Mesothelial cell of epicardium (in vitro differentiated cells): ENCODE measurements at regions not wholly inside any gene's neighbourhood (a gene's known extent, or its start where the extent isn't known, plus 50 kb on each side); places are given as distances from the start of the nearest gene placed in this dataset.

Experiments
- DNase-seq, 2 experiments: peaks; one replicate each; pipeline ENCODE4 v3.0.0; 2021; ENCODE audit warnings: low spot score in 2 of 2; ENCODE audit not compliant: unreplicated experiment in 2 of 2
- H3K27ac Mint-ChIP-seq: 2 replicates; pipeline ENCODE4 v1.8.0; 2021; ENCODE audit warnings: mixed read lengths
- H3K27me3 Mint-ChIP-seq: 2 replicates; pipeline ENCODE4 v1.8.0; 2021; ENCODE audit warnings: low read depth, mixed read lengths
- H3K36me3 Mint-ChIP-seq: 2 replicates; pipeline ENCODE4 v1.8.0; 2021; ENCODE audit warnings: mixed read lengths
- H3K4me1 Mint-ChIP-seq: 2 replicates; pipeline ENCODE4 v1.8.0; 2021; ENCODE audit warnings: mixed read lengths
- H3K4me3 Mint-ChIP-seq: 2 replicates; pipeline ENCODE4 v1.8.0; 2021; ENCODE audit warnings: mild to moderate bottlenecking, moderate library complexity, mixed read lengths
- H3K9me3 Mint-ChIP-seq: 2 replicates; pipeline ENCODE4 v1.8.0; 2021; ENCODE audit warnings: mixed read lengths
- CTCF ChIP-seq: fragments of 200-600 bp; sonication (generic); IDR thresholded peaks from one replicate; pipeline ENCODE4 v1.5.0; 2021; ENCODE audit warnings: antibody characterized with exemption; ENCODE audit not compliant: unreplicated experiment

DNA sequence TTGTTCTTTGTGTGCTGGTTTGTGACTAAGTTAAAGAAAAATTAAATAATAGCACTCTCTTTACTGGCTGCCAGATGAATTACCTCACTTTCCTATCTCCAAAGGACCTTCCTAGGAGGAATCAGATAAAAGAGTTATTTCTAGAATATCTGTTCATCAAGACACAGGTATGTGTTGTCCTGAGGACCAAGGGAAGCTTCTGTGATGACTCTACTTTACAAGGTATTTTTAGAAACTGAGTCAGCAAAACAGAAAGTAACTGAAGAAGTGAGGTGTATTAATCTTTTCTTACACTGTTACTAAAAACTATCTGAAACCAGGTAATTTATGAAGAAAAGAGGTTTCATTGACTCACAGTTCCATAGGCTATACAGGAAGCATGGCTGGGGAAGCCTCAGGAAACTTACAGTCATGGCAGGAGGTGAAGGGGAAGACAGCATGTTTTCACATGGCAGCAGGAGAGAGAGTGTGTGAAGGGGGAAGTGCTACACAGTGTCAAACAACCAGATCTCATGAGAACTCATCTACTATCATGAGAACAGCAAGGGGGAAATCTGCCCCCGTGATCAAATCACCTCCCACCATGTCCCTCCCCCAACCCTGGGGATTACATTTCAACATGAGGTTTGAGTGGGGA lies 189.2 kb upstream of the DMAC1 start:
- Mint-ChIP-seq H3K9me3 (peaks cover 3% of the 10 kb centered on the region), H3K36me3 (peaks cover 3% of the 10 kb centered on the region), H3K4me1 (no peaks in the 10 kb centered on the region), H3K4me3 (no peak overlapping the region), H3K27me3 (no peaks in the 10 kb centered on the region), H3K27ac (no peak overlapping the region)
- TF ChIP-seq CTCF, result no peak
- no peak for DNase-seq

DNA sequence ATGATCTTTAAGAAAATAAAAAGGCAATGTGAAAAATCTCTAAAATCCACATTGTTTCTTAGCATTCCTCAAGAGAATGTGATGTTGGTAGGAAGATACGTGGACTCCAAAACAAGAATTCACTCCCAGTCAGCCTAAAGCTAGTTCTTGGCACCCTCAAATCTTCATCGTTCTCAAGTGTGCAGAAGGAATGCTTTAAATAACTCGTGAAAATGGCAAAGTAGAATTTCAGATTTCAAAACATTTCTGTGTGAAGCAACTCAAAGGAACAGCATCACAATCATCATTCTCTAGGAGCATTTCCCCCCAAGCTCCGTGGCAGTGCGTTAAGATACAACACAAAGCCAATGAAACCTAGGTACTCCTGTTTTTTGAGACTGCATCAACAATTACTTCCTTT lies 185.1 kb upstream of the DMAC1 start:
- Mint-ChIP-seq H3K27me3 (no peaks in the 10 kb centered on the region), H3K36me3 (no peaks in the 10 kb centered on the region), H3K4me1 (peaks cover 16% of the 10 kb centered on the region), H3K27ac (no peak overlapping the region), H3K9me3 (peaks cover 7% of the 10 kb centered on the region), H3K4me3 (no peak overlapping the region)
- no peak for DNase-seq
- TF ChIP-seq CTCF, result no peak

GRCh38 chr9:7984203-7984602 lies 184.6 kb upstream of the DMAC1 start:
- Mint-ChIP-seq H3K9me3 (peaks cover 7% of the 10 kb centered on the region), H3K36me3 (no peaks in the 10 kb centered on the region), H3K27ac (no peak overlapping the region), H3K4me3 (no peak overlapping the region), H3K4me1 (peaks cover 18% of the 10 kb centered on the region), H3K27me3 (no peaks in the 10 kb centered on the region)
- no peak for TF ChIP-seq CTCF
- no peak for DNase-seq

- Mint-ChIP-seq H3K4me1 (peaks cover 18% of the 10 kb centered on the region), H3K9me3 (peaks cover 7% of the 10 kb centered on the region), H3K36me3 (no peaks in the 10 kb centered on the region), H3K4me3 (no peak overlapping the region), H3K27ac (no peak overlapping the region), H3K27me3 (no peaks in the 10 kb centered on the region)
- TF ChIP-seq CTCF, result no peak
- DNase-seq, result no peak
Observed at GRCh38 chr9:7983490-7983889, 183.9 kb upstream of the DMAC1 start.

GRCh38 chr9:7982907-7983306 lies 183.3 kb upstream of the DMAC1 start:
- Mint-ChIP-seq H3K36me3 (no peaks in the 10 kb centered on the region), H3K4me3 (no peak overlapping the region), H3K27me3 (no peaks in the 10 kb centered on the region), H3K9me3 (peaks cover 7% of the 10 kb centered on the region), H3K4me1 (peaks cover 18% of the 10 kb centered on the region), H3K27ac (no peak overlapping the region)
- no peak for TF ChIP-seq CTCF
- DNase-seq, result no peak
